Hippocampal formation (tissue), 2 donors: ENCODE measurements at regions not wholly inside any gene's neighbourhood (a gene's known extent, or its start where the extent isn't known, plus 50 kb on each side); places are given as distances from the start of the nearest gene placed in this dataset.

Experiments used
- DNase-seq, 2 donors: peaks; one replicate each; lab custom pipeline; 2025; lab: John Stamatoyannopoulos, UW

DNA sequence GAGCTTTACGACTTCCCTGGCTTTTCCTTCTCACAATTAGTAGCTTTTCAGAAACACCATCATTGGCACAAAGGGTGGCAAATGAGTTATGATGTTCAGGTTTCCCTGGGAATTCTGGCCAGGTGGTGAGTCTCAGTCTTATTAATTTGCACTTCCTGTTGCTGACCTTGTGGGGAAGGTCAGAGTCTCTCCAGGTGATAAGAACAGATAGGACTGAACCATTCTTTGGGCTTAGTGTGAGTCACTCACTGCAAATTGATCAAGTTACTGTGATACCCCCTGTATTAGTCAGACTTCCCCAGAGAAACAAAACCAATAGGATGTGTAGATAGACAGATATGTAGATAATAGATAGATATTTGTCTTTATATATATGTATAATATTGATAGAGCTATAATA, 53.8 kb upstream of the RANBP3L start:
- DNase-seq: no peak

DNA sequence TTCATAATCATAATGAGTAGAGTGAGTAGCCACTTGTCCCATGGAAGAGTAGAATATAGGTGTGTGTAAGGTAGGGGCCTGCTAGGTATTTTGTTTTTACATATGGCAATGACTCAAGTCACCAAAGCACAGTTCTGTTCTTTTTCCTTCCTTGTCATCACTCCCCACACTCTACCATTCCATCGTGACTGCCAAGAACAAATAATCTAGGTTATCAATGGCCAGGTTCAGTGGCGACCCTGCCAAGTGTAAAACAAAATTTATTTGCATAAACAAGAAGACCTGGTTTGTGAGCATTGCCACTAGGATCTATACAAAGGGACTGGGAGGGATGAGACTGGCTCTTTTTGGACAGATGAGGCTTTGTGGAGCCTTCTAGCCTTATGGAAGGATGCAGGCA, 55.2 kb upstream of the RANBP3L start:
- DNase-seq: no peak

DNA sequence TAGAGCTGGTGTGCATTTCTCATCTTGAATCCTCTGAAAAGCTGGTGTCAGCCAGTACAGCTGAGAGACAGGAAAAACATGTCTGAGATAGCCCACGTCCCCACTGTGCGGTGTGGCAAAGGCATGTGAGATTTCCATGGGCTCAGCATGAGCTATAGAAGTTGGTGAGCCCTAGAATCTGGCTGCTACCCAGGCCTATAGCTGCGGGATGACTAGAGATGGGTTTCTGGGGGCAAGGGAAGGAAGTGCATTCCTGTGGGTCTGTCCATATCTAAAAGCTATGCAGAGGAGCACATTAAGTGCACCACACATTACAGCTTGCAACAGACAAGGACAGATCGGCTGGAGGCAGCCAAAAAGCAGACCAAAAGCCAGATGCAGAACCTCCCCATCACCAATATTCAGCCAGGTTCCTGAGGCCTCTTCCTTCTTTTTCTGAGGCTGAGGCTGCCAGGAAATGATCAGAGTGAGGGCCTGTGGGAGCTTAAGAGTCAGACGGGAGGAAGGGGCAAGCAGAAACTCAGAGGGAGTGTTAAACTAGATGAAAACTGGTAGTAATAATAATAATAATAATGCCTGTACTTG, 55.8 kb upstream of the RANBP3L start:
- no peak for DNase-seq

DNA sequence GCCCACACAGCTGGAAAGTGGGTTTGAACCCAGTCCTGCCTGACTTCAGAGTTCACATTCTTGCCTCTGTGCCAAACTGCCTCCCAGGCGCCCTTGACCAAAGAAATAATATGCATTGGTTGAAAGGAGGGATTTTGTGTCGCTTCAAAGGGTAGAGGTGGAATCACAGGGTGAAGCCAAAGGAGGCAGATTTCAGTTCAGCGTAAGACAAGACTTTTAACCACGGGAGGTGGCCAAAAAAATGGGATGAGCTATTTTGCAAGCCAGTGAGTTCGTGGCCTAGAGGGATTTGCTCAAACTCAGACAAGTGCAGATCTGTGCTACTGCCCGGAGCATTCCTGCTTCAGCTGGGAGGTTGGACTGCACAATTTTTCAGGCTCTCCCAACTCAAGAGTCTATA, 57.6 kb upstream of the RANBP3L start:
- no peak for DNase-seq

DNA sequence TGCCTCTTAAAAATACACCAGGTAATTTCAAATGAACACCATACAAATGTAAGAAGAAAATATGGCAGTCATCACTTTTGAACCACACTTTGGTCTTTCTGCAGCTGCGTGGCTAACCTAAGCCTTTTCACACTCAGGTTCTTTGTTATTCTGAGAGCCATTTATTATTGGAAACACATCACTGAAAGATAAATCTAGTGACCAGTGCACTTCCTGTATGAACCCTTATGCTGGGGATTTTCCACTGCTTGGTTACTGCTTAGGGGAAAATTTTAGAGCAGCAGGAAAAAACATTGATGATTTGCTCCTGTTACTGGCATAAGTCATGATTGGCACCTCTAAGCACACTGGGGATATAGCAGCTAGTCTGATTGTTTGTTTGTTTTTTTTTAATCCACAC, 58.6 kb upstream of the RANBP3L start:
- no peak for DNase-seq

DNA sequence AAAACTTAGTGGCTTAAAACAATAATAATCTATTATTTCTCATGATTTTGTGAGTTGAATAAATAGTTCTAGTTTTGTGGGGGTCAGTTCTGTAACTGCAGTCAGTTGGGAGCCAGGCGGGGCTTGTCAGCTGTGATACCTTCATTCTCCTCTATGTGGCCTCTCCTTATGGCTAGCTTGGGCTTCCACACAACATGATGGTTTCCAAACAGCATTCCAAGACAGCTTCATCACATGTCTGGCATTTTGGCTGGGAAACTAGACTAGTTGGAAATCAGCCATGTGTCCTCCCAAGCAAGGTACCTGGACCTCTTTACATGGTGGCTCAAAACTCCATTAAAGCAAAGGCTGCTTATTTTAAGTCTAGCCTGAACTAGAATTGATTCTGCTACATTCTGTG, 61.4 kb upstream of the RANBP3L start:
- DNase-seq: no peak

DNA sequence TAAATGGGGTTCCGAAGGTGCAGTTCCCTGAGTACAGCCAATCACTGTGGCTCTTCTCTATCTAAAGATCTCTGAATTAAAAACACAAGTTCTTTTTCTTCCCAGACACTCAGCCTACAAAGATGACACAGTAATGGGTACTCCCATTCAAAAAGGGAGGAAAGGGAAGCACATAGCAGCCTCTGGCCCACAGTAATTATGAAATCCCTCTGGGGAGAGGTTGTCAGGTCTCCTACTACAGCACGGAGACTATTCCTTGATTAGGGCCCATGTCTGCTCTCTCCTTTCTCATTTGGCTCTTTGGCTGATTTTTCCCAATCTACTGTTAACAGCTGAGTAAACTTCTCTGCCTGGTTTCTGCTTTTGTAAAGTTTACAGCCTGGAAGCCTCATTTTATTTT, 62.0 kb upstream of the RANBP3L start:
- no peak for DNase-seq

DNA sequence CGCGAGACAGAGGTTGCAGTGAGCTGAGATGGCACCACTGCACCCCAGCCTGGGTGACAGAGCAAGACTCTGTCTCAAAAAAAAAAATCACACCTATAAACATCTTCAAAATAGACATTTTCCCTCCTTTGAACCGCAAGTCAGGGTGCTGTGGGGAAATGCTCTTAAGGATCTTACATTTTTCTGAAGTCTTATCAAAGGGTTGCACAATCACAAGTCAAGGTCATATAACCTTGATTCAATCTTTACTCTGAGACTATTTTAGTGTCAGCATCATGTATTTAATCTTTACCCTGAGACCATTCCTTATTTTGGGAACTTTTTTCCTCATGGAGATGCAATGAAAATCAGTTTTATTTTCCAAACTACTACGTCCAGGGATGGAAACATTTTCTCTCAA, 62.8 kb upstream of the RANBP3L start:
- no peak for DNase-seq

DNA sequence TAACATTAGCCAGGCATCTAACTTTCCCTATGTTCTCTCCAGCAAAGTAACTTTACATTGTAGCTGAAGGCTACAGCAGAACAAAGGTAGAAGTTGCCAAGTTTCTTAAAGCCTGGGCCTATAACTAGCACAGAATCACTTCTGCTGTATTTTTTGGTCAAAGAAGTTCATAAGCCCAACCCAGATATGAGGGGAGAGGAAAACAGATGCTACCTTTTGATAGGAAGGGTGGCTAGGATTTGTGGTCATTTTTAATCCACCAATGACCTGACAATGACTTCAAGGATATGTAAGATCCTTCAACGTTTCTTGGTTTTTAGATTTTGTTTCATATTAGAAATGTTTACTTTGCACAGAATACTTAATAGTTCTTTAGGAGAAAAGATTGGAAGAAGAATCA, 64.2 kb upstream of the RANBP3L start:
- DNase-seq: no peak

DNA sequence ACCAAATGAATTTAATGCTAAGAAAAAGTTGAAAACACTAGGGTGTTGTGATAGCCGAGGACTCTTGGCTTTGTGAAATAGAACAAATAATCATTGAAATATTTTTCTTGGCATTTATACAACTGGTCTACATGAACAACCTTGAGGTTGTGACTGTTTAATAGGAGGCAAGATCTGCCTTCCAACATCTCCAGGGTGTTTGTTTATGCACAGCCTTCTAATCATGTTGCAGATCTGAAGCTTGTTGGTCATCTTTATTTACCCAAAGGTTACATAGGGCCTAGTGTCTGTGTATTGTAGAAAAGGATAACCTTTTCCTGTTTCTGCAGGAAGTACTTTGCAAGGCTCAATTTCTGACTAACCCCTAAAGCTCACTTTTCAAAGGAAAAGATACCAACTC, 65.2 kb upstream of the RANBP3L start:
- DNase-seq: no peak

DNA sequence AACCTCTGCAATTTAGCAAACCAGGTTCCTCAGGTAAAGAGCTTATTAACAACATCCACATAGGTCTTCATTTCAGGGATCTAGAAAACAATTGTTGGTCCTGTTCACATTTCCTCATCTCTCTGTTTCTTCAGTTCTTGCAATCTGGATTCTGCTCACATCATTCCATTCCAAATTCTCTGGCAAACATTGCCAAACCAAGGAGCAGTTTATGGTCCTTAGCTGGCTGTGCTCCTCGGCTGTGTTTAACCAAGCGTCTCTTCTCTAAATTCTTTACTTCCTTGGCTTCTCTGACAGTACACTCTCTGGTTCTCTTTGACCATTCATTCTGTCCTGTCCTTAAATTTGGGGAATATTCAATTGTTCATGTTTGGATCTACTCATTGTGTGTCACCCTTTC, 65.8 kb upstream of the RANBP3L start:
- DNase-seq: no peak

DNA sequence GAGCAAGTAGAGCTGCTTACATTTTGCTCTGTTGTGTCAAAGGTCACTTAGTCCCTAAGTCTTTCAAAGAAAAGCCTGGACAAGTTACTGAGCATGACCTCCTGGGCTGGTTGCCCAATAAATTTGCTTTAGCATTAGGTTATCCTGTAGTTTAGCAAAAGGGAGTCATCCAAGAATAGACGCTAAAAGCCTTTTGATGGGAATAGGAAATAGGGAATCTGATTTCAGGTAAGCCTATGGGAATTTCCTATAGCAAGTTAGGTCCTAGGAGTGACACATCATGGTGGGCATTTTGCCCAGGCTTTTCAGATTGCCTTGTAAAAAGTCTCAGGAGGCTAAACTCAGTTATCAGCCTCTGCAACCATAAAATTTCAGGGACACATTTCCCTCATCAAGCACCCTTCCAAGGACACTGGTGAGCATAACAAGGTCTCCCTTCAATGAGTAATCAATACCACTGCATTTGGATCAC, 67.6 kb upstream of the RANBP3L start:
- DNase-seq: no peak

DNA sequence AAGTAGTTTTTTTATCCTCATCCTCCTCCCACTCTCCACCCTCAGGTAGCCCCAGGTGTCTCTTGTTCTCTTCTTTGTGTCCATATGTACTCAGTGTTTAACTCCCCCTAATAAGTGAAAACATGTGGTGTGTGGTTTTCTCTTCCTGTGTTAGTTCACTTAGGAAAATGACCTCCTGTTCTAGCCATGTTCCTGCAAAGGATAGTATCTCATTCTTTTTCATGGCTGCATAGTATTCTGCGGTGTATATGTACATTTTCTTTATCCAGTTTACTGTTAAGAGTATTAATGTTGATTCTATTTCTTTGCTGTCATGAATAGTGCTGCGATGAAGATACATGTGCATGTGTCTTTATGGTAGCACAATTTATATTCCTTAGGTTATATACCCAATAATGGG, 68.4 kb upstream of the RANBP3L start:
- DNase-seq: no peak

DNA sequence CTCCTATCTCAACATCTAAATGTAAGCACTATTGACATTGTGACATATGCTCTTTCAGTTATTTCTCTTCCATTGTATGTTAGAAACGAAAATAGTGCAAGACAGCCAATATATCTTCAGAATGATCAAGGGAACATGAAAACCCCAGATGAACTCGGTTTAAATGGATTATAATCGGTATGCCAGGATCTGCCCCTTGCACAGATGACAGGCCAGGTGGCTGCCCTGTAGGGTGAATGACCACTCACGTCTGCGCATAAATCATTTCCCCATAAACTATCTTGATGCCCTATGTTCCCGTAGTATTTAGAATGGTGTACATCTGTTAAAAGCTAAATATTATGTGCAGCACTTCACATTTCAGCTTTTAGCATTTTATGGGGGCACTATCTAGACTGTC, 69.7 kb upstream of the RANBP3L start:
- no peak for DNase-seq

DNA sequence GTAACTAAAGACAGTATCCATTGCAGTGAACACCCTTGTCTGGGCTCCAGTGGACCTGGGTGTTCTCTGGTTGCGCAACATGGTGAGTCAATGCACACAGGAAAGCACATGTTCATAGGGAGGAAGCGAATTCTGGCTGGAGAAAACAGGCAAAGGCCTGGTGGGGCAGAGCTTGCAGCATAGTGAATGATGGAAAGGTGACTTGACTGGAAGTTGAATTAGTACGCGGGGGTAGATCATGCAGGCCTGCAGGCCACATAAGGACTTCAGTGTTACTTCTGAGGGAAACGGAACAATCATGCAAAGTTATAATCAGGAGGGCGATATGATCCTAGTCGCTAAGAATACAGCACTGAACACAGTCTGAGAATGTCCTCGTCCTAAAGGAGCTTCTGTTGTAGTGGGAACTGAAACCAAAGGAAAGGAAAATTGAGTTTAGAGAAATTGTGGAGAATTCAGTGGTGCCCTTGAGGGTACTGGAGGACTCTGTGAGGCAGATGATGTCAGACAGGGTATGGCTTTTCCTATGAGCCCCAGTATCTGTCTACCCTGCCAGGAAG, 71.9 kb upstream of the RANBP3L start:
- peak in 1 of 2 donors; percentile 22 for DNase-seq

DNA sequence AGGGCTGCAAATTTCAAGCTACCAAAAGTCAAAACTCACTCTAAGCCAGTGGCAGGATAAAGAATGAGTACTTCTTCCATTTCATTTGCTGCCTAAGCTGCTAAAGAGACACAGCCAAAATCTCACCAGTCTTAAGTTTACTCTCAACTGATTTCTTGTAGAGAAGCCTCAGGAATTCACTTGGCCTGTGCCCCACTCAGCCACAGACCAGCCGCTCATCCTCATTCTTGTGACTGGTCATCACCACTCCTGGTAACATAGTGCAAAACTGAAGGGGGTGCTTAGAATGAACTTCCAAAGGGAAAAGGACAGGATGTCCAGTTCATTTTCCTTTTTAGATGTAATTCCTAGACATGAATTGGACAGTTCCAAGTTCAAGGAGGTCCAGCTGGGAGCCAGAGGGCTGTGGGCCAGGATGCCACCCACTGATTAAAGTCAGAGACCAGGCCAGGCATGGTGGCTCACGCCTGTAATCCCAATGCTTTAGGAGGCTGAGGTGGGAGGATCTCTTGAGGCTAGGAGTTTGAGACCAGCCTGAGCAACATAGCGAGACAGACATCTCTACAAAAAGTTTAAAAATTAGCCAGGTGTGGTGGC, 72.7 kb upstream of the RANBP3L start:
- no peak for DNase-seq

DNA sequence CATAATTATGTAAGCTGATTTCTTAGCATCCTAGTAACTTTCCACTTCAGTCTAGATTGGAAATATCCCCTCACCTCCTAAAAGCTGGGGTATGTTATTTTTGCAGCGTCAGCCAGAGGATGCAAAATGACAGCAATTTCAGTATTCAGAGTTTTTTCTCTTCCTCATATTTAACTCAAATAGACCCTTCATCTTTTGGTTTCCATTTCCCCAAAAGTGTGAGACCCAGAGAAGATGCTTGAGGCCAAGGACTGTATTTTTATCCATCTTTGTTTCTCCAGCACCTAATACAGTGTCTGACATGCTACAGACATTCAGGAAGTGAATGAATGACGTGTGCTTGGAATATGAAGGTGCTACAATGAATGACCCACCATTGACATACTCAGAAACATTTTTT, 75.5 kb upstream of the RANBP3L start:
- no peak for DNase-seq

DNA sequence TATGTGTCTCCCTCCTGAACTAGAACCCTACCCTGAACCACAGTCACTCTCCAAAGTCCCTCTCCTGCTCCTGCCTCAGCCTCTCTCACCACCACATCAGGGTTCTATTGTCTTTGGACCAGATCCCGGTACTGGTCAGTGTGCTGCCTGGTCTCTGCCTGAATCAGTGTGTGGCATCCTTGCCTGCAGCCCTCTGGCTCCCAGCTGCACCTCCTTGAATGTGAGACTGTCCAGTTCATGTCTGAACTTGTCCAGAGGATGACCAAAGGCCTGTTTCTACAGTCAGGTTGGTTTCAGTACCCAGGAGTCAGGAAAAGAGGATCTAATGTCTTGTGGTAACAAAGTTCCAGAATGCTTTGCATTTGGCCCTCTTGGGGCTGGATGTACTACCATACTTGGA, 76.8 kb upstream of the RANBP3L start:
- DNase-seq: no peak

DNA sequence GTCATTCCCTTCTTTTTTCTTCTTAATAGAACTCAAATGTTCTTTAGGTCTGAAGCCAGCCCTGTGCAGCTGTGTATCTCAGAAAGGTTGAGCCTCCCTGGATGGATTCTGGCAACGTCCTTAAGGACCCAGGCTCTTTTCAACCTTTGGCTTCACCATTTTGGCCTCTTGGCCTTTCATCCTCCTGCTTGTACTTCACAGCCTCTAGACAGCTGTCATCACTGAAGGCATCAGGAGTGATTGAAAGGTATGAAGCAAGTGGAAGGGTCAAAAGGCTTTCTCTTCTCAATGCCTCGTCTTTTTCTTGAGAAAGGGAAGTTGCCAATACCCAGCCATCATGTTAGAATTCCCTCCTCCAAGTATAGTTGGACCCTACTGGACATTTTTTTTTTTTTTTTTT, 81.2 kb upstream of the RANBP3L start:
- DNase-seq: no peak

DNA sequence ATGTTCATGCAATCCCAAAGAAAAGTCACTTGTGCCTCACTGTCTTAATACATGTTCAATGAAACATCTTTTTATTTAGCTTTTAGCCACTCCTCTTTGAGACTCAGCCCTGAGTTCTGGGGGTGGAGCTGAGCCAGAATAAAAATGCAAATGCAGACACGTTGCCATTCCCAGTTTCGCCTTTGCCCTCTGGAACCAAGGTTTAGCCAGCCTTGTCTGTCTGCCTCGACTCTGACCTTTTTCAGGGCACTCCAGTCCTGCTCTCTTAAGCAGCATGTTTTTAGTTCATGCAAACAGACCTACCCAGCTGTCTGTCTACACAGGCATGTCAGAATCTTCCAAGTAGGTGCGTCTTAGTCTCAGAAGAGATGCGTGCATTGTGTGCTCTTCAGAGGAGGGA, 82.2 kb upstream of the RANBP3L start:
- DNase-seq: no peak

DNA sequence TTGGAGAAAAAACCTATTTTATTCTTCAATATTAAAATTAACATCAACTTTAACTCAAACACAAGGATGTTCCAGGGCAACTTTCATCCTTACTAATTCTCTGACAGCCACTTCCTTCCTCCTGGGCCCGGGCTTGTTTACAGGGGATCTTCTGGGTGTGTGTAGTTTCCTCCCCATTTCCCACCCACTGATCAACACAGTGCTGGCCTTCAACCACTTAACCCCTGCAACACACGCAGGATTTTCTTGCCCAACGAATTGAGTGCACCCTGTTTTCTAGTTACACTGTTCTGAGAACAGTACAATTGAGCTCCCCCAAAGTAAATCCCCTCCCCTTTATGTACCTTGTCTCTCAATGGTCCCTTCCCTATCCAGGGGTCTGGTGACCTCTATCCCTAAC, 83.1 kb upstream of the RANBP3L start:
- DNase-seq: no peak

DNA sequence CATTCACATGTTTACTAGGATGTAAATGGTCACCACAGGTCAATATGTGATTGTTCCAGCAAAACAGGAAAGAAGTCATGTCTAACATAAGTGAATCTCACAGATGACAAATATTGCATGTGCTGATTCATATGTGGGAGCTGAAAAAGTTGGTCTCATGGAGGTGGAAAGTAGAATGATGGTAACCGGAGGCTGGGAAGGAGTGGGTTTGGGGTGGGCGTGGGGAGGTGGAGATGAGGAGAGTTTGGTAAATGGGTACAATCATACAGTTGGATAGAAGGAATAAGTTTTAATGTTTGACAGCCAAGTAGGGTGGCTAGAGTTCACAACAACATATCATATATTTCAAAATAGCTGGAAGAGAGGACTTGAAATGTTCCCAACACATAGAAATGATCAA, 83.8 kb upstream of the RANBP3L start:
- DNase-seq: no peak

DNA sequence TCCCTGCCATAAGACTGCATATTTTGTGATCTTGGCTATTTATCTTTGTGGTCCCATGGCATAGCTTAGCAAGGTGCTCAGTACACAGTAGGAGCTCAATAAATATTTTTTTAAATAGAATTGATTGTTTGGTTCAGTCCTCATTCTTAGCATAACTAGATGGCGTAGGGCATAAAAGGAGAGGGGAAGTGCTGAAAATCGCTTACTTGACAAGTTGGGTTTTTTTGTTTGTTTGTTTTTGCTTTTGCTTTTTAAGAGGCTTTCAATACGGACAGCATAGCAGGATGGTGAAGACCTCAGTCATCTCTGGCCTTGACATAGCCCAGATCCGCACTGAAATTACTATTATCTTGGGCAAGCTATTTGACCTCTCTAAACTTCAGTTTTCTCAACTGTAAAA, 86.6 kb upstream of the RANBP3L start:
- no peak for DNase-seq

DNA sequence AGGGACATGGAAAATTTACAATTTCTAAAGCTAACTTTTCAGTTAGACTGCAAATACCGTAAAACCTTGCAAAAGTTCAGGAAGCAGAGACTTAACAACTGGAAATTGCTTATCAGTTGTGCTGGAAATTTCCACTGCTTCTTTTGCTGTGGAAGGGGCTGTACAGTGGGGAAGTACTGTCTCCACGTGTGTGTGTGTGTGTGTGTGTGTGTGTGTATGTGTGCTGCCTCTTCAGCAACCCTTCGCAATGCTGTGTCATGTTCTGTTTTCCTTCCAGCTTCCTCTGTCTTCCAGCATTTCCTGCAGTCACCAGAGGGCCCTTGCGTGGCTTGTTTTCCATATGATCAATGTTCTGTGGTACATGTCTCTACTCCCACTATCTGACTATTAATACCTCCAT, 87.5 kb upstream of the RANBP3L start:
- no peak for DNase-seq
